Keratinocyte (primary cell): ENCODE measurements at regions not wholly inside any gene's neighbourhood (a gene's known extent, or its start where the extent isn't known, plus 50 kb on each side); places are given as distances from the start of the nearest gene placed in this dataset.

Source experiments
- DNase-seq: peaks from one replicate; pipeline ENCODE4 v3.0.0-alpha.2; 2011; ENCODE audit warnings: low read depth, missing footprints, low spot score
- FAIRE-seq: peaks from 2 replicates; lab custom pipeline; 2011; peaks lifted over from hg19 to GRCh38; lab: Jason Lieb, UNC
- H2AFZ ChIP-seq: 2 replicates; pipeline ENCODE4 v1.6.0; 2012; ENCODE audit warnings: low read length, control low read depth, inconsistent platforms; ENCODE audit not compliant: control insufficient read depth
- H3K27ac ChIP-seq: 2 replicates; pipeline ENCODE4 v1.5.1; 2011; ENCODE audit warnings: low read length; ENCODE audit not compliant: control insufficient read depth, insufficient read depth
- H3K27me3 ChIP-seq: 3 replicates; pipeline ENCODE4 v1.6.0; 2011; ENCODE audit warnings: low read length; ENCODE audit not compliant: control insufficient read depth, insufficient read depth; ENCODE audit errors: extremely low read depth
- H3K36me3 ChIP-seq, 2 experiments: 2 replicates in 1 of 2; 3 replicates in 1 of 2; pipeline ENCODE4 v1.5.1; 2011; ENCODE audit warnings: low read length in 2 of 2, mild to moderate bottlenecking in 1 of 2; ENCODE audit not compliant: control insufficient read depth in 2 of 2, insufficient read depth in 2 of 2; ENCODE audit errors: extremely low read depth in 1 of 2
- H3K4me1 ChIP-seq: 3 replicates; pipeline ENCODE4 v1.5.1; 2011; ENCODE audit warnings: low read length; ENCODE audit not compliant: control insufficient read depth, insufficient read depth; ENCODE audit errors: extremely low read depth
- H3K4me2 ChIP-seq: 3 replicates; pipeline ENCODE4 v1.6.0; 2011; ENCODE audit warnings: low read depth, low read length; ENCODE audit not compliant: control insufficient read depth, insufficient read depth; ENCODE audit errors: extremely low read depth
- H3K4me3 ChIP-seq, 3 experiments: fragments of 200-600 bp in 1 of 3; sonication (generic) in 1 of 3; 2 replicates in 2 of 3; 3 replicates in 1 of 3; pipeline ENCODE4 v1.5.1; 2011 to 2016; ENCODE audit warnings: low read length in 3 of 3, mild to moderate bottlenecking in 3 of 3, control low read depth in 2 of 3, inconsistent platforms in 1 of 3, low read depth in 1 of 3, mixed read lengths in 1 of 3, mixed run types in 1 of 3, moderate library complexity in 1 of 3; ENCODE audit not compliant: control insufficient read depth in 2 of 3, insufficient read depth in 2 of 3; ENCODE audit errors: extremely low read depth in 1 of 3
- H3K79me2 ChIP-seq: 2 replicates; pipeline ENCODE4 v1.6.0; 2012; ENCODE audit warnings: low read length; ENCODE audit not compliant: control insufficient read depth, insufficient read depth
- H3K9ac ChIP-seq: 3 replicates; pipeline ENCODE4 v1.6.0; 2011; ENCODE audit warnings: low read length; ENCODE audit not compliant: control insufficient read depth, insufficient read depth; ENCODE audit errors: extremely low read depth
- H3K9me1 ChIP-seq: 3 replicates; pipeline ENCODE4 v1.6.0; 2011; ENCODE audit warnings: low read length; ENCODE audit not compliant: control insufficient read depth, insufficient read depth; ENCODE audit errors: extremely low read depth
- H3K9me3 ChIP-seq: 2 replicates; pipeline ENCODE4 v1.5.1; 2012; ENCODE audit warnings: low read depth, low read length; ENCODE audit not compliant: control insufficient read depth
- H4K20me1 ChIP-seq: 3 replicates; pipeline ENCODE4 v1.6.0; 2011; ENCODE audit warnings: low read length; ENCODE audit not compliant: control insufficient read depth, insufficient read depth; ENCODE audit errors: extremely low read depth
- EZH2 ChIP-seq: IDR thresholded peaks from one replicate; pipeline ENCODE4 v1.6.1; 2012; ENCODE audit warnings: inconsistent platforms, mild to moderate bottlenecking, low read length, moderate library complexity
- dilution Hi-C: fragments of 300-500 bp; cut with MboI; formaldehyde crosslinking; loops from one replicate; pipeline ENCODE4 v1.7.0; 2020; ENCODE audit warnings: low sequenced_read_pairs; ENCODE audit not compliant: extremely low pct_ligation_motif_present
- TF ChIP-seq, protein P1 (sequence below), 3 experiments: IDR thresholded peaks in 1 of 3; conservative IDR thresholded peaks in 1 of 3; optimal IDR thresholded peaks in 1 of 3; 2 replicates in 2 of 3; 3 replicates in 1 of 3; pipeline versions ENCODE3 to v1.5.1; 2011; ENCODE audit warnings: low read length in 3 of 3, mild to moderate bottlenecking in 3 of 3, moderate library complexity in 2 of 3, control low read depth in 1 of 3, inconsistent platforms in 1 of 3; ENCODE audit not compliant: insufficient read depth in 2 of 3; ENCODE audit errors: extremely low read depth in 1 of 3

DNA sequence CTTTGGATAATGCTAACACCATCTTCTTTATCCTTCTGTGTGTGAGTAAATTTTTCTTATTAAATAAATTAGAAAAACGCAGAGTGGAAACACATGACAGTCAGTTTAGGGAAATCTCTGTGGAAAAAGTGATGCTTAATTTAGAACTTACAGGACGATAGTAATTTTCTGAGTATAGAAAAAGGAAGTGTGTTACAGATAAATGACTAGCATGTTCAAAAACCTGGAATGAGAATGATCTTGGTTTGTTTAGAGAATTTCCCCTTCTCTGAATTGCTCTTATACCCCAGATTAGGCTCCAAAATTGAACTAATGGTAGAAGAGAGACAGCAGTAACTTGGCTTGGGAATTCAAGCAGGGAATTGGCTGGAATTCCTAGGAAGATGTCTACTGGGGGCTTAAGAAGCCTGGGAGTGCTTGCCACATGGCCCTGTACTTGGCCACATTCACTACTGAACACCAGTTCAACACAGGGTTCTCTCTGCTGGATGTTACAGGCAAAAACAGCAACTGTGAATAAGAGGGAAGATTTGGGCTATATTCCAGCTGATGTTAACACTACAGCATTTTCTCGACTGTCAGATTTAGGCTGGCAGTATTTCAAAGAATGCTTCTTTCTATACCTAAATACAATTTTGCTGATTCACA lies 1004.2 kb downstream of the TTLL7 start:
- Histone ChIP-seq H3K27ac (no peak overlapping the region), H2AFZ (no peak overlapping the region), H3K27me3 (no peaks in the 10 kb centered on the region), H3K4me2 (no peak overlapping the region), H3K9ac (no peak overlapping the region), H3K9me3 (no peaks in the 10 kb centered on the region), H3K36me3 (no peaks in the 10 kb centered on the region), H3K4me3 (no peak overlapping the region), H3K79me2 (no peaks in the 10 kb centered on the region), H3K4me1 (no peaks in the 10 kb centered on the region), H4K20me1 (no peaks in the 10 kb centered on the region), H3K9me1 (no peaks in the 10 kb centered on the region)
- FAIRE-seq (no peak), DNase-seq (no peak)
- dilution Hi-C loops = no loop called here
- TF ChIP-seq, protein P1, sequence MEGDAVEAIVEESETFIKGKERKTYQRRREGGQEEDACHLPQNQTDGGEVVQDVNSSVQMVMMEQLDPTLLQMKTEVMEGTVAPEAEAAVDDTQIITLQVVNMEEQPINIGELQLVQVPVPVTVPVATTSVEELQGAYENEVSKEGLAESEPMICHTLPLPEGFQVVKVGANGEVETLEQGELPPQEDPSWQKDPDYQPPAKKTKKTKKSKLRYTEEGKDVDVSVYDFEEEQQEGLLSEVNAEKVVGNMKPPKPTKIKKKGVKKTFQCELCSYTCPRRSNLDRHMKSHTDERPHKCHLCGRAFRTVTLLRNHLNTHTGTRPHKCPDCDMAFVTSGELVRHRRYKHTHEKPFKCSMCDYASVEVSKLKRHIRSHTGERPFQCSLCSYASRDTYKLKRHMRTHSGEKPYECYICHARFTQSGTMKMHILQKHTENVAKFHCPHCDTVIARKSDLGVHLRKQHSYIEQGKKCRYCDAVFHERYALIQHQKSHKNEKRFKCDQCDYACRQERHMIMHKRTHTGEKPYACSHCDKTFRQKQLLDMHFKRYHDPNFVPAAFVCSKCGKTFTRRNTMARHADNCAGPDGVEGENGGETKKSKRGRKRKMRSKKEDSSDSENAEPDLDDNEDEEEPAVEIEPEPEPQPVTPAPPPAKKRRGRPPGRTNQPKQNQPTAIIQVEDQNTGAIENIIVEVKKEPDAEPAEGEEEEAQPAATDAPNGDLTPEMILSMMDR (optimal IDR thresholded peaks at IDR 0.05 in 1 of 3, IDR thresholded peaks at IDR 0.05 in 1 of 3, conservative IDR thresholded peaks at IDR 0.05 in 1 of 3; ENCODE audit: extremely low read depth in 1 of 3, insufficient read depth in 2 of 3, low read length in 3 of 3) = no peak
- TF ChIP-seq EZH2 = no peak

DNA sequence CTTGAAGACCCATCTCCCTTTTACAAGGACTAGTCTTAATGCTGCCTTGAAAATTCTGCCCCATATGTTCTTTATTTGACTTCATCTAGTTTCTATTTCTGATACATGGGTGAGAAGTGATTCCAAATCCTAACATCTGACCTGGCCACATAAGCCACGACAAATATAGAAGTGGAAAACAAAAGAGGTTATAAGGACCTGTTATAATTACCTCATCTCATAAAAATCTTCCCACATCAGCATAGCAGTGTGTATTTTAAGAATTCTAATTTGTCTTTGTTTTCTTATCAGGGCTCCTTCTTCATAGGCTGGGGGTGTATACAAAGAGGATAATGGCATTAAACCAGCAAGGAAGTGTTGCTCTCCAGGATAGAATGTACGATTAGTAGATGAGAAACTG lies 1007.4 kb downstream of the TTLL7 start:
- no peaks in the 10 kb centered on the region for H3K9me3 ChIP-seq
- no peak overlapping the region for H2AFZ ChIP-seq
- FAIRE-seq = no peak
- no peaks in the 10 kb centered on the region for H3K27me3 ChIP-seq
- no peaks in the 10 kb centered on the region for H4K20me1 ChIP-seq
- no peaks in the 10 kb centered on the region for H3K36me3 ChIP-seq
- no peaks in the 10 kb centered on the region for H3K9me1 ChIP-seq
- no peak overlapping the region for H3K9ac ChIP-seq
- no peaks in the 10 kb centered on the region for H3K79me2 ChIP-seq
- dilution Hi-C loops = no loop called here
- no peak for TF ChIP-seq EZH2
- TF ChIP-seq, protein P1 (optimal IDR thresholded peaks at IDR 0.05 in 1 of 3, IDR thresholded peaks at IDR 0.05 in 1 of 3, conservative IDR thresholded peaks at IDR 0.05 in 1 of 3; ENCODE audit: extremely low read depth in 1 of 3, insufficient read depth in 2 of 3, low read length in 3 of 3) = no peak
- no peak overlapping the region for H3K4me2 ChIP-seq
- no peaks in the 10 kb centered on the region for H3K4me1 ChIP-seq
- H3K4me3 ChIP-seq = no peak overlapping the region
- no peak overlapping the region for H3K27ac ChIP-seq
- no peak for DNase-seq
